ENCODE measurements at regions not wholly inside any gene's neighbourhood (a gene's known extent, or its start where the extent isn't known, plus 50 kb on each side); places are given as distances from the start of the nearest gene placed in this dataset.
"Not testable (repeated sequence)": the region's sequence is repeated elsewhere in the genome, so short reads cannot be mapped to it uniquely, and the experiment has no call there.

DNA sequence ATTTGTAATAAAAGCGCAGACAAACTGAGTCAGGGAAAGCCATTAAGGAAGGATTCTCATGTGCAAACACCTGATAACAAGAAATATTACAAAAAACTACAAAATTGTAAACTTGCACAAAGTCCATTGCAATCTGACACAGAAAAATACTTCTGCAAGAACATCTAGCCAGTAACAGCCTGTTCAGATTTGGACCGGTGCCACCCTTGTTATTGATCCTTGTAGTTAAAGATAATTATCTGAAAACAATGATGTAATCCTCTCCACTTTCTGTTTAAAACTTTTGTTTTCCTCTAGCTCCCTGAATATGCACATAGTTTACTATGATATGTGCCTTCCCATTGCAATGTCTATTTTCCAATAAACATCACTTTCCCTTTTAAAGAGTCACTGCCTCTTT, 1090.2 kb downstream of the PLOD2 start:
- no peak for DNase-seq

DNA sequence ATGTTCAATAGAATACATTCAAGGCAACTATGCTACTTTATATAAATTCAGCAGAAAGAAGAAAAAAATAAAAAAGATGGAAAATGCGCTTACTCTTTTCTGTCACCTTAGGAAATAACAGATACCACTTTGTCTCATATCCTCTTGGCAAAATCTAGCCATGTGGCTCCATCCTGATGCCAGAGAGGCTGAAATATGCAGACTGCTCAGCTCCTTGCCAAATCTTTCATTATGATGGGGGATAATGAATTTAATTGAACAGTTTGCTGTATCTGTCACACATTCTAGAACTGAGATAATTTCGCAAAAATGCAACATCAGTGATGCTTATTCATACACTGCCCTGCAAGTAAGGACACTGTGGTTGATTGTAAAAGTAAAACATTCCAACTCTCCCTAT, 1081.5 kb downstream of the PLOD2 start:
- DNase-seq, result no peak

DNA sequence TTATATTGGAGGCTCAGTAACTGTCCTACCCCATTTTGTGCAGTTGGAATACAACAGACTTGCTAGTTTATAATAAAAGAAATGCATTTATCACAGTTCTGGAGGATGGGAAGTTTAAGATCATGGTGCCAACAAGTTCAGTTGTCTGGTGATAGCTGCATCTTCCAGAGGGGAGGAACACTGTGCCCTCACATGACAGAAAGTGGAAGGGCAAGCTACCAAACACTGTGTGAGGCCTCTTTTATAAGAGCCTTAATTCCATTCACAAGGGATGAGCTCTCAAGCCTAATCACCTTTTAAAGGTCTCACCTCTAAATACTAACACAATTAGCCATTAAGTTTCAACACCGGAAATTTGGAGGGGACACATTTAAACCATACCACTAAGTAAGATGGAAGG, 1073.9 kb downstream of the PLOD2 start:
- DNase-seq, result no peak

DNA sequence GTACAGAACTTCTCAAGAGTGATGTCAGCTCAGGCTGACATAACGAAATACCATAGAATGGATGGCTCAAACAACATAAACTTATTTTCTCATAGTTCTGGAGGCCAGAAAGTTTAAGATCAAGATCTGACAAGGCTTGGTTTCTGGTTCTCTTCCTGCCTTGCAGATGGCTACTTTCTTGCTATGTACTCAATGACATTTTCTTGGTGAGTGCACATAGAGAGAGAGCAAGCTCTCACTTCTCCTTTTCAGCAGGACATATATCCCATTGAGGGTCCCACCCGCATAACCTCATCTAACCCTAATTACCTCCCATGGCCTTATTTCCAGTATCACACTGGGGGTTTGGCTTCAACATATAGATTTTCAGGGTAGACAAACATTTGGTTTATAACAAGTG, 1072.1 kb downstream of the PLOD2 start:
- no peak for DNase-seq

DNA sequence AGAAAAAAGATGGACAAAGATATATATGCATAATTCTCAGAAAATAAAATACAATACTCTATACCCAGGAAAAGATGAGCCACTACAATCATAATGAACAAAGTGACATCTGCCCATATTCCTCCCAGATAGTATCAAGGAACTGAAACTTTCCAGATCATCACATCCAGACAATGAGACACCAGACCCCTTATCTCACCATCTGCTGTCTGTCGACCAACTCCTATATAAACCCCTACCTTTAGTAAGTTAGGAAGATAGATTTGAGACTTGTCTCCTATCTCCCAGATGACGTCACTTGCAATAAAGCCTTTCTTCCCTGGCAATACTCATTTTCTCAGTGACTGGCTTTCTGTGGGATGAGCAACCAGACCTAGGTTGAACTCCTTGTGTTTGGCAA, 1071.6 kb downstream of the PLOD2 start:
- DNase-seq, result no peak

DNA sequence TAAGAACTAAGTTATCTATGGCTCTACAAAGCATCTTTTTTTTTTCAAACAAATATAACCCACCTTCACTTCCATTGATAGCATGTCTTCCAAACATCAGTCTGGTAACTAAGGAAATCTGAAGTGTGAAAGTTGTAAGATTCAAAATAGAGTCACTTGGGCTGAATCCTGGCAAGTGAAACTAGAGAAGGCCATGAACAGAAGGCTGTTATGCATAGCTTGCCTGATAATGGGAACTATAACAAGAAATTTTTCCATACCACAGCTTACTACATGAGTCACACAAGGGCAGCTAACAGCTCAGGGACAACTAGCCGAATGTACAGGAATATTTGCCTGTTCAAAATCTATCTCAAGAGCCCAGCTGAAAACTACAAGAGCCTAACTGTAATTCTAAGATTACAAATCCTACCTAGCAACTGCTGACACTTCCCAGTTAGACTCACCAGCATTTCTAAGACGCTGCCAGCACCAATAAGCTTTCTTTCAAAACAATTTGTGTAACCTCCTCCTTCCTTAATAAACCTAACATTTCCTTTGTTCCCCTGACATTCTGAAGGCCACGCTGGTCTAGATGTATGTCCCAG, 1066.5 kb downstream of the PLOD2 start:
- DNase-seq, result peak in 3 of 4 experiments; percentile 2 to 12 (median 4)

DNA sequence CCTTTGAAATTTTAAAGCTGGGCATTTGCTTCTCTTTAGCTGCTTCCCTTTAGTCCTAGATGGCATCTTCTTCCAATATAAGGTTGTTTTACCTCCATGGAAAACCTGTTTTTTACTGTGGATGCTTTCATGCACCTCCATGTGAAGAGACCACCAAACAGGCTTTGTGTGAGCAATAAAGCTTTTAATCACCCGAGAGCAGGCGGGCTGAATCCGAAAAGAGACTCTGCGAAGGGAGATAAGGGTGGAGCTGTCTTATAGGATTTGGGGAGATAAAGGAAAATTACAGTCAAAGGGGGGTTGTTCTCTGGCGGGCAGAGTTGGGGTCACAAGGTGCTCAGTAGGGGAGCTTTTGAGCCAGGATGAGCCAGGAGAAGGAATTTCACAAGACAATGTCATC, 1049.8 kb downstream of the PLOD2 start:
- DNase-seq, result not testable (repeated sequence)

DNA sequence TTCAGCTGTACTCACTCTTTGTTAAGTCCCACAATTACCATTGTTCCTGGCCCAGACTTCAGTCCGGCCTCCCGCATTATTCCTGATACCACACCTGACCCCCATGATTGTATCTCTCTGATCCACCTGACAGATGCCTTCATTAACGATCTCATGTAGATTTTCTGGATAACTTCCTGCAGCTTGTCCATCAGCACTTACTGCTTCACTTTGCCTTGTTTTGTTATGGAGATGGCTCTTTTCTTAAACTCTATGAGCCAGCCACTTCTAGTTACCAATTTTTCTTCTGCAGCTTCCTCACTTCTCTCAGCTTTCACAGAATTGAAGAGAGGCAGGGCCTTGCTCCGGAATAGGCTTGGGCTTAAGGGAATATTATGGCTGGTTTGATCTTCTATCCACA, 1044.2 kb downstream of the PLOD2 start:
- no peak for DNase-seq

DNA sequence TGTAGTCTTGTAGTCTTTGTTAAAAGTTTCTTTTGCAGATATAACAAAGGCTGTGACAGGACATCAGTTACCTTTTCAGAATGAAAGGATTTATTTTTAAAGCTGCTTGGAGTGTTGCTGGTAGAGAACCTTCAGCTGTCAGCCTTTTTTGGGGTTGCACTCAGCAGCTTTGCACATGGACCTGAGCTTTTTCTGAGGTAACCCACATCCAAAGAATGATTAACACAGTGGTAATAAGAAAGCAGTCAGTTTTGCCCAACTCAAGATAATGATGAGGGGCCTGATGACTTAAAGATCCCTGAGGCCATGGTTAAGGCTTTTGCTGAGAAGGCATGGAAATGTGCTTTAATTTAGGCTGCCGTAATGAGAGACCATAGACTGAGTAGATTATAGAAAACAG, 1042.7 kb downstream of the PLOD2 start:
- no peak for DNase-seq

DNA sequence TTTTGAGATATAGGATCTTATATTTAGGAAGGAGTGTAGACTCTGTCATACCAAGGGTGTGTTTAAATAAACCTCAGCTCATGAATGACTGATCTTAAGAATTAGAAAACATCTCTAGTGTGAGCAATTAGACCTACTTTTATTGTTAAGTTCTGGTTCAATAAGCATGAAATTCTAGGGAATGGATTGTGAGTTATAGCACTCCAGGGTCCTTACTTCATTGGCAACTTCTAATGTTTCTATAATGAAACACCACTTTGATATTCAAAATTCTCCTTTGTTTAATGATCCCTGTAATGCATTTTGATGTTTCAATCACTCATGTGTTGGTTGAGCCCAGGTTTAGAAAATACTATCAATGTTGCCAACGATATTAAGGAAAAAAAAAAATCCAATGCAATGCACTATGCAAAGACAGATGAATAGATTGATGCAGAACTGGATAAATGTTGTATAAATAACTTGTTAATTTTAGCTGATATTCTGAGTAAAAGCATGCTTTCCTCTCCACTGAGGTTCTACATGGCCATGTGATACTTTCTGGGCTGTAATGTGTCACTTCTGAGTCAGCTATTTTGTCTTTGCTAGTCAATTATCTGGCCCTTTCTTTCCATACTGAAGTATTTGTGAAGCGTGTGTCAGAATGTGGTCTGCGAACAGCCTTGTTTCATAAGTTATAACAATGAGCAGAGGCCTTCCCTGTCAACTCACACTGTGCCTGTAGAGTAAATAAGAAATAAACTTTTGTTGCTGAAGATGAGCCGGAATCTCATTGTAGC, 1035.9 kb downstream of the PLOD2 start:
- no peak for DNase-seq

DNA sequence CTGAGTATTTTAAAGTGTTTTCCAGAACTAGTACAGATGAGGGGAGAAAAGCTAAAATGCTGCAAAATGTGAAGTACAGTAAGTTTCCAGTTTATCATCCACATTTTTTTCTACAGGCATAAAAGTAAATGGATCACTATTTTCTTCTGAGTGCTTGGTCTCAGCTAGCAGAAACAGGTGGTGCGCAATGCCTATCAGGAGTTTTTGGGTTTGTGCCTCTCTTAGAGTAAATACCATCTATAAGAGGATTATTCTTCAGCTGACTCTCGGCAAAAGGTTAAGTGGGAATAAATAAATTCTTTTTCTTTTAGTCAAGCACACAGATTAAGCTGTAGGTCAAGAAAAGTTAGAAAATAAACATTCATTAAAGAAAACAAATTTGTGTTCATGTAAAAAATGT, 1027.7 kb downstream of the PLOD2 start:
- no peak for DNase-seq

DNA sequence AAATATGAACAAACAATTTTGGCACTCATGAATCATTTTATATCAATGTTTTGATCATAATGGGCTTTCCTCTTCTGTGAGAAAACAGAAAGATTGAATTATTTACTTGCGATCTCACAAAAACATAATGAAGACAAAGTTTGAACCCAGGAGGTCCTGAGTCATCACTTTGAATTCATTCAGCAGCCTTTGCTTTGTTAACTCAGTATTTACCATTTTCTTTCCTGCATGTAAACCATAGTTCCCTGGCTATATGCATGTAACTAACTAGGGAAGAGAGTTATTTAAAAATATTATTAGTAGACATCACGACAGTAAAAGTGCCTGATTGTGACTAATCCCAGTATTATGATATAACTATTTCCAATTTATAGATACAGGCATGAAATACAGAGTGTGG, 1026.2 kb downstream of the PLOD2 start:
- no peak for DNase-seq

DNA sequence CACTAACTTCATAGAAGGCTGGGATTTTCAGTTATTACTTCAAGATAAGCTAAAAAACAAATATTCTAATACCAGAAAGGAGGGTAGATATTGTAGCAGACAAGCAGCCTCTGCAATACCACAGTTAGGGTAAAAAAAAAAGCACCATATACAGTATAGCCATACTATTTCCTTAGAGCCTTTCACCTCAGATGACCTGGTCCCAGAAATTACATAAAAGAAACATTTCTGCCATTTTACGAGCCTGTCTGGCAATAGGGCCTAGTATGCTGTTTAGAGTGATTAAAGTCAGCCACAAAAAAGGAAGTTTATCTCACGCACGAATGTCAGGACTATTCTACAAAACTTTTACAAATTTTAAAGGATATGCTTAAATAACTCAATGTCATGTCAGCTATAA, 1016.6 kb downstream of the PLOD2 start:
- no peak for DNase-seq

DNA sequence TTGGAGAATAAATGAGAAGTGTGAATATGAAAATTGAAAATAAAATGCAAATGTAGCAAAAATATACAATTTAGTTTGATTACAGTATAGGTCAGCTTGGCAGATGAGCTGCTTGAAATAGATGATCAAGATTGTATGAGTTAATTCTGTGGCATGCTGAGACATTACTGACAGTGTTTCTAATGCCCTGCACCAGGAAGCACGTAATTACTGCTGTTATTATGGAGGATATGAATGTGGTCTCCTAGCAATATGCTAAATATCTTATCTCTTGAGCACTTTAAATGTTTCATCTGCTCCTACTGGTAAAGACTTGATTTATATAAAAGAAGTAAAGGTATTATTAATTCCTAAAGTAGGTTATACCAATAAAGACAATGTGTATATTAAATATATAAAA, 1015.5 kb downstream of the PLOD2 start:
- DNase-seq, result no peak

DNA sequence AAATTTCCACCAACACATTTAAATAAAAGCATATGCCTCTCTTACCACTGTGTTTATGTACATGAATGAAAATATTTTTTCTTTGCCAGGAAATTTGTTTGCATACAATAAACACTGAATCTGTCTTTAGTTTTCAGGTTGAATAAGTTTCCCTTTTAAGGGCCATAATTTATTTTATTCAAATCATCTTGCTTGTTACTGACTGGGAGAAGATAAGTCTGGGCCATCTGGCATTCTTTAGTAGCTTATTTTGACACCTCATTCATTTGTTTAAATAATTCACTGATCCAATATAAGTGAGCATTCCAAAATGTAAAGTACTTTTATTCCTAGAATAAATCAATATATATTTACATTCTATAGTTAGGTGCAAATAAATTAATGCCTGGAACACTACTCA, 1001.3 kb downstream of the PLOD2 start:
- no peak for DNase-seq

DNA sequence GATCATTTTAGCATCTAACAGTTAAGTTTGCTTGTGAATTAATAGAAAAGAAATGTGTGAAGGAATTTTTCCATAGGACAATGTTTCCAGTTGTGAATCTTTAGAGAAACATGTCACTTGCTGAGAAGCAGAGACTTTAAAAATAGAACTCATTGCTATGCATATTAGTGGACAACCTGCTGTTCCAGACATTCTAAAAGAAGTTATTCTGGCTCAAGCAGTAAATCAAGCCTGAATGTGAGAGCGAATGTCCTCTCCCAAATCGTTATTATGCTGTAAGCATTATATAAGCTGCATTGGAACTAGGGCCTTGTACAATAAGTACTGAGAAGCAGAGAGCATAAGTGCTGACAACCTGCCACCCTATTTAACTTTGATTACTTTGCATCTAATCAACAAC, 990.9 kb downstream of the PLOD2 start:
- DNase-seq, result no peak

DNA sequence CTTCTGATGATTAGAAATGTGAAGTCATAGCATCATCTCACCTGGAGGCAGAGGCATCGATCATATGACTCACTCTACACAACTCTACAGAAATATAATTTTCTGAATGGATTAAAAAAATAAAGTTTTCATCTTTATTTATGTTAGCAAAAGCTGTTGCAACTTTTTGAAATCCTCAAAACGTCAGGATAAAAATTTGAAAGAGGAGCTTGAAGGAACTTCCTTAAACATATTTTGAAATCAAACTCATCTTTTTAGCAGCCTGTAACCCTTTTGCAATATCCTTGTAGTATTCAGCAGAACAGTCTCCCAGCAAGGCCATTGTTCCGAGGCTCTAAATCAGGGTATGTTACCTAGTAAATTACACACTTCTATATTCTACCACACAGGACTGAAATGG, 985.4 kb downstream of the PLOD2 start:
- DNase-seq, result no peak

DNA sequence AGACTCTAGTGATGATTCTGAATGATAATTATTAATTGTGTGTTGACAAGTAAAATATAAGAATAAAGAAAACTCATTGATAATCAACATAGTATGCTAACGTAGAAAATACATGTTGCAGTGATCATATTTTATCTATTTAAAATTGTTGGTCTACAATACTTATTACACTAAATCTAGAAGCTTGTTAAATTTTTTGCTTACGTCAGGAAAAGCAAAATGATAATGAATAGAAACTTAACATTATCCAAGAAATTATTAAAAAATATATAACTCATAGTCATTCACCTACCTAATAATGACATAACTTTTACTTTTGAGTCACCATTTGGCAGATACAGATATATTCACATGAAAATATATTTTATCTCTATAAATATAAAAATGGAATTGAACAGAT, 984.1 kb downstream of the PLOD2 start:
- no peak for DNase-seq

DNA sequence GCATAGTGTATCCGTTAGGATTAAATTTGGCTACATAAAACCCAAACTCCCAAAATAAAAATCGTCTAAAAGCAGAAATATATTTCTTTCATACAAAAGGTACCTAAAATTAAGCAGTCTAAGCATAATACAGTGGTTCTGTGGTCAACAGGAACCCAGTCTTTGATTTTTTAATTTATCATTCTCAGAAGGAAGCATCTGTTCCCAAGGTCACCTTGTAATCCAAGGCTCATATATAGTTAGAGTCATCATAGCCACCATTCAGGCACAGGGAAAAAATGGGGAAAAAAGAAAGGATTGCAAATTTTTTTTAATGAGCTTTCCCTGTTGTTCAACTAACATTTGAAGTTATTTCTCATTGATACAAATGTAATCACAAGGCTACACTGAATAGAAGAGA, 983.2 kb downstream of the PLOD2 start:
- no peak for DNase-seq

DNA sequence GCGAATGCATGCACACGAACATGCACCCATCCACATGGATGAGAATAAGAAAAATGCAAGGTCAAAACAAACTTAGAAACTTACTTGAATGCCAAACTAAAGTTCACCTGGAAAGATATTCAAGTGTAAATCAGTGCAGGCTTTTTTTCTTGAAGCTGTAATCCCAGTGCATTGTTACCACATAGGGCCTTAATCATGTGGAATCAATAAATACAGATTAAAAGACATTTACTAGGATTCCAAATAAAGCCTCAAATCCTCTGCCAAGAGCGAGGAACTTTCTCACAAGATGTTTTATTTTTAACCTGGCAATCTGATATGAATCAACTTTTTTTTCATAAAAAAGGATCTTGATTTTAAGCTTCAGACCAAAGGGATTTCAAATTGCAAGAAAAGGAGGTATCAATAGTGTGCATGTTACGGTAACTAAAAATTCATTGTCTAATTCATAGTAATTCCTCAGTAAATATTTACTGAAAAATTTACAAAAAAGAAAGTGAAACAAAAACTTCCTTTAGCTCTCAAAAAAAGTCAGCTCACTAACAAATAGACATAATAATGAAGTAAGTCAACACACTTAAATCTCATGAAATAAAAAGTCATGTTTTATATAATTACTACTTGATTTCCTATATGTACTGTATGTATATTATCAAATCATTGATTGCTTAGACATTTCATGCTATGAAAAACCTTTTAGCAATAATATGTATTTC, 978.6 kb downstream of the PLOD2 start:
- DNase-seq, result no peak

DNA sequence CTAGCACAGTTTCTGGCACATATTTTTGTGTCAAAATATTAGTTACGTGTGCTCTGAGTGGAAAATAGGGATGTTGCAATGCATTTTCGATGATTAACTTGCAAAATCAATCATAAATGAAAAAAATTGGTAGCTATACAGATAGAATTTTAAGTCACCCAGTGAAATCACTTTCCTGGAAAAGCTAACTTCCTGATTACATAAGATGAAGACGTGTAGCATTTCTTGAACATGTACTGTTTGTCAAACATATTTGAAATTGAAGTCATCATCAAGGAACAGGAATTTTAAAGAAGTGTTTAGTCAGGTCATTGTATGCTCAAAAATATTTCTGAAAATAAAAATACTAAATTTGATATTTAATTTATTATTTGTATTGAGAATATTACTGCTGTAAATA, 977.7 kb downstream of the PLOD2 start:
- no peak for DNase-seq

DNA sequence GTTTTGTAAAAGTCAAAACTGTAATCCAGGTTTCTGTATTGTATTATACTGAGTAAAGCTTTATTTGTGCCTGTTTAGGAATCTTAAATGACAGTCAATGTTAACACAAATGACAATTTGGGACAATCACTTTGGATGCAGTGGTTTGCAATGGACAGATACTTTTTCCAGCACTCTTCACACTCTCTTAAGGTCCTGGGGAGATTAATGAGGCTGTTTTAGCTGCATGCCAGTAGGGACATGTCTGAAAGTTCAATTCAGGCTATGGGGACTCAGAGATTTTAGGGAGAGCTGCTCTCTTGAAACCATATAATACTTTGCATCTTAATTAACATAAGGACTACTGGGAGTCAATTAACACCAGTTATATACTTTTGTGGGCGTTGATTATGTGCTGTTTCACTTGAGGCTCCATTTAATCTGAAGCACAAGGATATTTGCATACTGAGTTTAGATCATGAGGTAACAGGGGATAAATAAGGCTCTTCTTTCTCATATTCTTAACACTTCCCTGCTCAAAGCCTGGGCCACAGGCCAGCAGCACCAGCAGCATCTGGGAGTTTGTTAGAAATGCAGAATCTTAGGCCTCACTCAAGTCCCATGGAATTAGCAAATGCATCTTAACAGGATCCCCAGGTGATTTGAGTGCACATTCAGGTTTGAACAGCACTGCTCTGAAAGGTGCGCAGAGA, 972.8 kb downstream of the PLOD2 start:
- DNase-seq, result no peak

DNA sequence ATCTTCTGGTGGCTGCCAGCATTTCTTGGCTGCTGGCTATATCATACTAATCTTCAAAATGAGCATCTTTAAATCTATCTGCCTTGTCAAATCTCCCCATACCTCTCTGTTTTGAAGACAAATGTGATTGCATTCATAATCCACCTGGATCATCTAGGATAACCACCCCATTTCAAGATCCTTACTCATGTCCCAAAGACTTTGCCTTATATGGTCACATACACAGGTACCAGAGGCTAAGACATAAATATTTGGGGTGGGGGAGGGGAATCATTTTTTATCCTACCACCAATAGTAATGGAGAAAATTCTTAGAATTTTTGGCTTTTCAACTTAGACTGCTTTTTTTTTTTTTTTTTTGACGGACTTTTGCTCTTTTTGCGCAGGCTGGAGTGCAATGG, 970.8 kb downstream of the PLOD2 start:
- DNase-seq, result no peak

DNA sequence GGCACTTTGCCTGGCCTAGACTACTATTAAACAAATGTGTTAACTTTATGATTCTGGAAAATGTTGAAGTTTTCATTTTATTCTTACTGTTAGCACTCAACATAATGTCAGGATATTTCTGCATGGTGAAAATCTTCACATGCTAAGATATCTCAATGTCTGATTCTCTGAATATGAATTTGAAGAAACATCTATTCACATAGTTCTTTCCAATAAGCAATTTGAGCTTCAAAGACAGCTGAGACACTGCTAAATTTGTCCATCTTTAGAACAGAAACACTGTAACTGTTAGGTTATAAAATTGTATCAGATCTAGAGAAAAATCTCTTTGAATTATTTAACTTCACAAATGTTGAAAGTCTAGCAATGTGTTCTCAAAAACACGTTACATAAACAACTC, 970.2 kb downstream of the PLOD2 start:
- no peak for DNase-seq

Data from suppressor macrophage (primary cell).